ENCODE measurements at regions not wholly inside any gene's neighbourhood (a gene's known extent, or its start where the extent isn't known, plus 50 kb on each side); places are given as distances from the start of the nearest gene placed in this dataset.

- TF ChIP-seq CTCF (IDR thresholded peaks at IDR 0.05 in 4 of 5, conservative IDR thresholded peaks at IDR 0.05 in 1 of 5): no peak
- TF ChIP-seq POLR2A (IDR thresholded peaks at IDR 0.05): no peak
Measured at GRCh38 chr11:81946831-81947230, 786.8 kb downstream of the FAM181B start.

All from gastrocnemius medialis (tissue), 4 donors.